Stimulated activated CD8-positive, alpha-beta memory T cell treated with anti-CD3 and anti-CD28 coated beads, Interleukin-7, amount 100 ng/mL, for 24 hours (primary cell): ENCODE measurements at regions not wholly inside any gene's neighbourhood (a gene's known extent, or its start where the extent isn't known, plus 50 kb on each side); places are given as distances from the start of the nearest gene placed in this dataset.
"Not testable (repeated sequence)": the region's sequence is repeated elsewhere in the genome, so short reads cannot be mapped to it uniquely, and the experiment has no call there.

ENCODE experiments used
- DNase-seq: peaks from one replicate; pipeline ENCODE4 v3.0.0-alpha.2; 2020; ENCODE audit warnings: low read depth

GRCh38 chr10:21405981-21406380 is 119.5 kb downstream of the SKIDA1 start:
- DNase-seq: no peak

GRCh38 chr10:21403256-21404015 is 122.0 kb downstream of the SKIDA1 start:
- no peak for DNase-seq

GRCh38 chr10:21402606-21403083 is 122.8 kb downstream of the SKIDA1 start:
- no peak for DNase-seq

GRCh38 chr10:21401196-21401595 is 124.3 kb downstream of the SKIDA1 start:
- no peak for DNase-seq

GRCh38 chr10:21399392-21400035 is 126.0 kb downstream of the SKIDA1 start:
- no peak for DNase-seq

GRCh38 chr10:21398563-21399231 is 126.8 kb downstream of the SKIDA1 start:
- no peak for DNase-seq

GRCh38 chr10:21396889-21397288 is 128.6 kb downstream of the SKIDA1 start:
- DNase-seq: no peak

- no peak for DNase-seq
These were observed 131.6 kb downstream of the SKIDA1 start for GRCh38 chr10:21393931-21394330.

- no peak for DNase-seq
These were observed 136.9 kb downstream of the SKIDA1 start for GRCh38 chr10:21388589-21388988.

GRCh38 chr10:21387868-21388267 is 137.6 kb downstream of the SKIDA1 start:
- DNase-seq: no peak

GRCh38 chr10:21385996-21386585 is 139.4 kb downstream of the SKIDA1 start:
- no peak for DNase-seq

- no peak for DNase-seq
These were observed 139.9 kb downstream of the SKIDA1 start for GRCh38 chr10:21385536-21385935.

- DNase-seq: no peak
These were observed 146.3 kb downstream of the SKIDA1 start for GRCh38 chr10:21379143-21379542.

- DNase-seq: not testable (repeated sequence)
These were observed 150.2 kb downstream of the SKIDA1 start for GRCh38 chr10:21375274-21375673.

GRCh38 chr10:21373881-21374280 is 151.6 kb downstream of the SKIDA1 start:
- DNase-seq: not testable (repeated sequence)

GRCh38 chr10:21372651-21373410 is 152.7 kb downstream of the SKIDA1 start:
- no peak for DNase-seq

- DNase-seq: no peak
These were observed 155.8 kb downstream of the SKIDA1 start for GRCh38 chr10:21369697-21370096.

- no peak for DNase-seq
These were observed 156.6 kb downstream of the SKIDA1 start for GRCh38 chr10:21368728-21369425.

- no peak for DNase-seq
These were observed 157.4 kb downstream of the SKIDA1 start for GRCh38 chr10:21368022-21368582.

- not testable (repeated sequence) for DNase-seq
These were observed 159.4 kb downstream of the SKIDA1 start for GRCh38 chr10:21366108-21366507.
